GM12864 (cell line): ENCODE measurements at regions not wholly inside any gene's neighbourhood (a gene's known extent, or its start where the extent isn't known, plus 50 kb on each side); places are given as distances from the start of the nearest gene placed in this dataset.

ENCODE experiments used
- DNase-seq: peaks from one replicate; pipeline ENCODE4 v3.0.0-alpha.2; 2011; ENCODE audit warnings: low read depth
- H3K4me3 ChIP-seq: 2 replicates; pipeline ENCODE4 v1.5.1; 2011; ENCODE audit warnings: mild to moderate bottlenecking, low read depth, low read length, control low read depth
- CTCF ChIP-seq: IDR thresholded peaks from 2 replicates; pipeline ENCODE4 v1.5.1; 2011; ENCODE audit warnings: low read depth, mild to moderate bottlenecking, moderate library complexity, low read length, control low read depth, inconsistent platforms; ENCODE audit errors: missing control alignments

DNA sequence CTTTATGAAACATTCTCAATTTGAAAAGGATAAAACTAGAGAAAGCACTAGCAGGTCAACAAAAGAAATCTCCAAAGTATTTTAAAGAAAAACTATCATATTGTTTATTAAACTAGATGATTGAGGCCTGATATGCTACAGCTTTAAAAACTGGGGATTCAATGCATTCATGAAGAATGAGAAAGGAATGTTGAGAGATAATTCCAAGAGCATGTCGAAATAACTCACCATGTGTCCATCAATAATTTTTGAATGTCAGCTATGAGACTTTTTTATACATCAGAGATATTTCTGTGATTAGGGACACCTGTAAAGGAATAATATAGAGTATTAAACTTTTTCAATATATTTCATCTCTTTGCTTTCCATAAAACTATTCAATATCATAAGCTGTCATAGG, 376.9 kb upstream of the REG3G start:
- TF ChIP-seq CTCF, result no peak
- no peak overlapping the region for H3K4me3 ChIP-seq
- DNase-seq, result no peak

DNA sequence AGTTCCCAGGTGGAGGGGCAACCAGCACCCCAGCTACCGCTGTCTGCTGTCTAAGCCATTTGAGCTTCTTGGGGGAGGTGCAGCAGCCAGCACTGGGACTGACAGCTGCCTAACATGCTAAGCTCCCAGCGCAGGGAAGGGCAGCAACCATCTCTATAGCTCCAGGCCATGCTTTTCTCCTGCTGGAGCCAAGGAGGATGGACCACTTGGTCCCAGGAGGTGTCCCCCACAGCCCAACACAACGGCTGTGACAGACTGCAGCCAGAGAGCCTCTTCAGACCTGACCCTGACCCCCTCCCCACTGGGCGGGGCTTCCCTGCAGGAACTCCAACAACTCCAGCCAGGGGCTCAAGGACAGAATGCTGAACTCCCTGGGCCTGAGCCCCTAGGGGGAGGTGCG, 370.6 kb upstream of the REG3G start:
- no peak overlapping the region for H3K4me3 ChIP-seq
- DNase-seq, result no peak
- no peak for TF ChIP-seq CTCF

- no peak overlapping the region for H3K4me3 ChIP-seq
- DNase-seq, result no peak
- no peak for TF ChIP-seq CTCF
These were observed 348.4 kb upstream of the REG3G start for GRCh38 chr2:78676921-78677696.

- DNase-seq, result no peak
- no peak for TF ChIP-seq CTCF
- no peak overlapping the region for H3K4me3 ChIP-seq
These were observed 347.7 kb upstream of the REG3G start for GRCh38 chr2:78677774-78678173.

DNA sequence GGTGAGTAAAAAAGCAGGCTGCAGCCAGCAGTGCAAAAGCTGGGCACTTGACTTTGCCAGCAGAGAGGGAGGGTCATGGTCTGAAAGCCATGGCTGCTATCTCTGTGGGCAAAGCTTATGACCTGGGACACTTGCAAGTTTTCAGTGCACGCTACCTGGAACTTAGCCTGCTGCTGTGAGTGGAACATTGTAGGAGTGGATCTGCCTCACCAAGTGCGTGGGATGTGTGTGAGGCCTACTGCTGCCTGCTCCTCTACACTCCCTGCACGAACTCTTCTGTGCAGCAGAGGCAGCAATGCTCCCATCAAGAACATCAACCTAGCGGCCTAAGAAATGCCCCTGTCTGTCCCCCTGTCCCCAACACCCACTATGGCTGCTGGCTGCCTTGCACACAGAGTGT, 344.1 kb upstream of the REG3G start:
- no peak for DNase-seq
- H3K4me3 ChIP-seq, result no peak overlapping the region
- TF ChIP-seq CTCF, result no peak

GRCh38 chr2:78682781-78683180, 342.7 kb upstream of the REG3G start:
- TF ChIP-seq CTCF, result no peak
- DNase-seq, result no peak
- no peak overlapping the region for H3K4me3 ChIP-seq

DNA sequence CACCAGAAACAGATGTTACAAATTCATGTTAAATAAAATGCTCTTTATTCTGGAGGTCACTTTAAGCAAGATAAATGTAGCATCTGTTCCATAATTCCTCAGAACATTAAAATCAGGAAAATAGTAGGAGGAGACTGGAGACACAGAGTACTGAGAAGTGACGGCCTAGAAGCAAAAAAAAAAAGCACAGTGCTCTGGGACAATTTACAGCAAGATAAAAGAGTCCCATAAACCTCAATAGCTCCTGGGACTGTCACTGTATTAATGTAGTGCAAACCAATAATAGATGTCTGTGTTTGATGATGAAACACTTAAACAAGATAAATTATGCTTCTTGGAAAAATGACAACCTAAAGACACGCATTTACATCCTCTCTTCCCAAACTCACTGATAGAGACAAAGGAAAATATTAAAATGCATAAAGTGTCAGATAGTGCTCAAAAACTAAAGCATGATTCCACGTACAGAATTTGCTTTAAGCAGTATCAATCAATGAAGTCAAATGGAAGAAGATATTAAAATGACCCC, 338.8 kb upstream of the REG3G start:
- no peak for DNase-seq
- no peak overlapping the region for H3K4me3 ChIP-seq
- no peak for TF ChIP-seq CTCF
